Astrocyte (in vitro differentiated cells and primary cell): ENCODE measurements at regions not wholly inside any gene's neighbourhood (a gene's known extent, or its start where the extent isn't known, plus 50 kb on each side); places are given as distances from the start of the nearest gene placed in this dataset.

Source experiments
- DNase-seq: peaks from one replicate; pipeline ENCODE4 v3.0.0-alpha.2; 2010; ENCODE audit warnings: low read depth
- FAIRE-seq: peaks from 2 replicates; lab custom pipeline; 2011; peaks lifted over from hg19 to GRCh38; lab: Jason Lieb, UNC
- H2AFZ ChIP-seq: 2 replicates; pipeline ENCODE4 v1.6.0; 2012; ENCODE audit warnings: low read depth, low read length, inconsistent platforms
- H3K27ac ChIP-seq: 2 replicates; pipeline ENCODE4 v1.5.1; 2011; ENCODE audit warnings: low read depth, low read length, inconsistent platforms
- H3K27me3 ChIP-seq: 2 replicates; pipeline ENCODE4 v1.6.0; 2011; ENCODE audit warnings: low read length, inconsistent platforms; ENCODE audit not compliant: insufficient read depth
- H3K36me3 ChIP-seq: 2 replicates; pipeline ENCODE4 v1.5.1; 2011; ENCODE audit warnings: low read length, inconsistent platforms; ENCODE audit not compliant: insufficient read depth
- H3K4me1 ChIP-seq: 2 replicates; pipeline ENCODE4 v1.5.1; 2011; ENCODE audit warnings: low read length, inconsistent platforms; ENCODE audit not compliant: insufficient read depth
- H3K4me2 ChIP-seq: 2 replicates; pipeline ENCODE4 v1.6.0; 2012; ENCODE audit warnings: low read length, inconsistent platforms
- H3K4me3 ChIP-seq: 2 replicates; pipeline ENCODE4 v1.5.1; 2011; ENCODE audit warnings: low read depth, mild to moderate bottlenecking, low read length, inconsistent platforms; ENCODE audit not compliant: insufficient read depth
- H3K79me2 ChIP-seq: 2 replicates; pipeline ENCODE4 v1.6.0; 2012; ENCODE audit warnings: mild to moderate bottlenecking, low read length, inconsistent platforms; ENCODE audit not compliant: insufficient read depth
- H3K9ac ChIP-seq: 2 replicates; pipeline ENCODE4 v1.6.0; 2012; ENCODE audit warnings: mild to moderate bottlenecking, low read length, inconsistent platforms
- H3K9me3 ChIP-seq: 2 replicates; pipeline ENCODE4 v1.5.1; 2012; ENCODE audit warnings: low read depth, mild to moderate bottlenecking, low read length, inconsistent platforms; ENCODE audit not compliant: insufficient read depth
- H4K20me1 ChIP-seq: 2 replicates; pipeline ENCODE4 v1.6.0; 2012; ENCODE audit warnings: low read length, inconsistent platforms; ENCODE audit not compliant: insufficient read depth
- H3K27ac Mint-ChIP-seq: one replicate; pipeline ENCODE4 v1.8.0; 2021; ENCODE audit warnings: mild to moderate bottlenecking, mixed read lengths; ENCODE audit not compliant: unreplicated experiment
- H3K27me3 Mint-ChIP-seq: one replicate; pipeline ENCODE4 v1.8.0; 2021; ENCODE audit warnings: low read depth, mixed read lengths; ENCODE audit not compliant: unreplicated experiment
- H3K36me3 Mint-ChIP-seq: one replicate; pipeline ENCODE4 v1.8.0; 2021; ENCODE audit warnings: low read depth, mixed read lengths; ENCODE audit not compliant: unreplicated experiment
- H3K4me1 Mint-ChIP-seq: one replicate; pipeline ENCODE4 v1.8.0; 2021; ENCODE audit warnings: low read depth, mixed read lengths; ENCODE audit not compliant: unreplicated experiment
- H3K4me3 Mint-ChIP-seq: one replicate; pipeline ENCODE4 v1.8.0; 2021; ENCODE audit warnings: mild to moderate bottlenecking, moderate library complexity, mixed read lengths; ENCODE audit not compliant: unreplicated experiment
- H3K9me3 Mint-ChIP-seq: one replicate; pipeline ENCODE4 v1.8.0; 2021; ENCODE audit warnings: mild to moderate bottlenecking, mixed read lengths; ENCODE audit not compliant: unreplicated experiment
- CTCF ChIP-seq: IDR thresholded peaks from 2 replicates; pipeline ENCODE4 v1.5.1; 2011; ENCODE audit warnings: low read depth, mild to moderate bottlenecking, inconsistent platforms, low read length, moderate library complexity; ENCODE audit not compliant: insufficient read depth
- EZH2 ChIP-seq: IDR thresholded peaks from 2 replicates; pipeline ENCODE4 v1.6.1; 2012; ENCODE audit warnings: mild to moderate bottlenecking, low read length, inconsistent platforms; ENCODE audit not compliant: insufficient read depth

- Mint-ChIP-seq H3K4me3 (no peak overlapping the region), H3K9me3 (no peaks in the 10 kb centered on the region), H3K4me1 (peaks cover 2% of the 10 kb centered on the region), H3K36me3 (no peaks in the 10 kb centered on the region), H3K27ac (no peak overlapping the region), H3K27me3 (peaks cover 51% of the 10 kb centered on the region)
- Histone ChIP-seq H3K27ac (no peak overlapping the region), H3K4me1 (no peaks in the 10 kb centered on the region), H3K79me2 (no peaks in the 10 kb centered on the region), H3K27me3 (no peaks in the 10 kb centered on the region), H3K36me3 (no peaks in the 10 kb centered on the region), H3K4me2 (no peak overlapping the region), H3K4me3 (no peak overlapping the region), H4K20me1 (no peaks in the 10 kb centered on the region), H3K9ac (no peak overlapping the region), H3K9me3 (no peaks in the 10 kb centered on the region), H2AFZ (no peak overlapping the region)
- no peak for DNase-seq
- FAIRE-seq = no peak
- no peak for TF ChIP-seq EZH2
- TF ChIP-seq CTCF = no peak
These were observed 136.6 kb downstream of the ENGASE start for GRCh38 chr17:79211061-79211770.

GRCh38 chr17:79210638-79211037, 136.0 kb downstream of the ENGASE start:
- Histone ChIP-seq H4K20me1 (no peaks in the 10 kb centered on the region), H3K9ac (no peak overlapping the region), H3K4me1 (no peaks in the 10 kb centered on the region), H3K36me3 (no peaks in the 10 kb centered on the region), H3K4me3 (no peak overlapping the region), H3K9me3 (no peaks in the 10 kb centered on the region), H3K27ac (no peak overlapping the region), H3K79me2 (no peaks in the 10 kb centered on the region), H3K4me2 (no peak overlapping the region), H2AFZ (no peak overlapping the region), H3K27me3 (no peaks in the 10 kb centered on the region)
- DNase-seq (no peak), FAIRE-seq (no peak)
- Mint-ChIP-seq H3K27ac (no peak overlapping the region), H3K4me3 (no peak overlapping the region), H3K36me3 (no peaks in the 10 kb centered on the region), H3K27me3 (peaks cover 45% of the 10 kb centered on the region), H3K9me3 (no peaks in the 10 kb centered on the region), H3K4me1 (peaks cover 4% of the 10 kb centered on the region)
- TF ChIP-seq CTCF (no peak), EZH2 (no peak)

- FAIRE-seq (no peak), DNase-seq (no peak)
- H3K27ac Mint-ChIP-seq = peak overlapping the region; percentile 18
- H3K4me1 Mint-ChIP-seq = peaks cover 4% of the 10 kb centered on the region
- peaks cover 46% of the 10 kb centered on the region for H3K27me3 Mint-ChIP-seq
- Histone ChIP-seq H3K27me3 (no peaks in the 10 kb centered on the region), H3K9me3 (no peaks in the 10 kb centered on the region), H3K36me3 (no peaks in the 10 kb centered on the region), H3K79me2 (no peaks in the 10 kb centered on the region), H3K4me3 (no peak overlapping the region), H3K4me2 (no peak overlapping the region), H4K20me1 (no peaks in the 10 kb centered on the region), H3K9ac (no peak overlapping the region), H2AFZ (no peak overlapping the region), H3K27ac (no peak overlapping the region), H3K4me1 (no peaks in the 10 kb centered on the region)
- no peaks in the 10 kb centered on the region for H3K36me3 Mint-ChIP-seq
- H3K9me3 Mint-ChIP-seq = no peaks in the 10 kb centered on the region
- H3K4me3 Mint-ChIP-seq = no peak overlapping the region
- no peak for TF ChIP-seq CTCF
- TF ChIP-seq EZH2 = no peak
These were observed 133.3 kb downstream of the ENGASE start for GRCh38 chr17:79207960-79208359.
